HG03565 (cell line): ENCODE measurements at regions not wholly inside any gene's neighbourhood (a gene's known extent, or its start where the extent isn't known, plus 50 kb on each side); places are given as distances from the start of the nearest gene placed in this dataset.

ENCODE experiments used
- ATAC-seq: cut with Tn5 transposase; IDR thresholded peaks from one replicate; pipeline ENCODE4 v1.9.1; 2021; ENCODE audit warnings: mild to moderate bottlenecking, moderate library complexity; ENCODE audit not compliant: unreplicated experiment

DNA sequence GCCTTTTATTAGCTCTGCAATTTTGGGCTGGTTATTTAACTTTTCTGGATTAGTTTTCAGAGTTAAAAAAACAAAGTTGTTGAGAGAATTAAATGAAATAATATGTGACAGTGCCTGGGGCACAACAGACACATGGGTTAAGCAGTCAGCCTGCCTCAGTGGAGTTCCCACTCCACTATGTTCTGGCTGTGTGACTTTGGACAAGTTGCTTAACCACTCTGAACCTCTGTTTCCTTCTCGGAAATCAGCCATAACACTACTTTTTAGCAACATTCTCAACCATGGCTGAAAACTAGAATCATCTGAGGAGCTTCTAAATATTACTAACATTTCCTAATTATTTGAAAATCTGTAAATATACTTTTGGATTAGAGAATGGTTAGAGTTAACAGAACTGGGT, 56.5 kb upstream of the SLC6A11 start:
- no peak for ATAC-seq

DNA sequence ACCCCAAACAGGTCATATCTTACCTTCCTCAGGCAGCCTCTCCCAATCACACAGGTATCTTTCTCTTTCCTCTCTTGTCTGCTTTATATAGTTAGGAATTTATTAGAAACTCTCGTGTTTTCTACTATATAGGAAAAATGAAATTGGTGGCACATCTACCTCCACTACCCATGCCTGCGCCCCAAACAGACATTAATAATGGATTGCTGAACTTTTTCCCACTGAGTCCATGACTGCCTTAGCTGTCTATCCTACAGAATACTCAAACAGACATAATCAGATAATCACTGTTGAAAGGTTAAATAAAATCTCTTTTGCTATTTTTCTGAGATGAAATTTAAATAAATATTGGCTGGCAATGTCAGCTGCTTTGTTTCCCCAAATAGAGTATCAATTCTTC, 55.8 kb upstream of the SLC6A11 start:
- no peak for ATAC-seq

DNA sequence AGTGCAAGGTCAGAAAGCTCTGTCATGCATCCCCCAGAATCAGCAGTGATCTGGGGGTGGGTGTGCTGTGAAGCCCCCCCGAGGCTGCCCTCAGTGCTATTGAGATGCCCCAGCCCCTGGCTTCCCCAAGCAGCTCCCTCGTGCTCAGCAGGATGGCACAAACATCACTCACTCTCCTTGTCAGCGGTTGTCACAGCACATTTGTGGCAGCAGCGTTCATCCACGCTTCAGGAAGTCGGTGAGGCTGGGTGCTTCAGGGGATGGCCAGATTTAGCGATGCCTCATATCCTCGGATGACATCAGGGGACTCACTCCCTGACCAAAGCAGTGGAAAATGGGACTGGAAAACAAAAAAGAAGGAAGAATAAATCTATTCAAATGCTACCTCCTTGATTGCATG, 54.4 kb upstream of the SLC6A11 start:
- ATAC-seq, result no peak

DNA sequence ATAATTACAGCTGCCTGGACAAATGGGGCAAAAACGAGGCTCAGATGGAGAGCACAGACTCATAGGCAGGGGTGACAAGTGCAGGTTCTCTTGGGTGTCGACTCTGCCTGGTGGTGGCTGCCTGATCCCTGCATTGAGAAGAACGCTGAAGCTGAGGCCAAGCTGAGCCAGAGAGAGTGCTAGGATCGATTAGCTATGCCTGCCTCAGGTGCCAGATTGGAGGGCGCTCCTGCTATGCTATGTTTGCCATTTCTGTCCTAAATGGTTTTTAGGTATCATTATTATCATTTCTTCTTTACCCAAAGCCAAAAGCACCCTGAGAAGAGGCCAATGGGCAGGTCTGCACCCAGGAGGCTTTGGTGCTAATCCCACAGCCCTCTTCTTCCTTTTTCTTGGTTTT, 53.9 kb upstream of the SLC6A11 start:
- no peak for ATAC-seq

DNA sequence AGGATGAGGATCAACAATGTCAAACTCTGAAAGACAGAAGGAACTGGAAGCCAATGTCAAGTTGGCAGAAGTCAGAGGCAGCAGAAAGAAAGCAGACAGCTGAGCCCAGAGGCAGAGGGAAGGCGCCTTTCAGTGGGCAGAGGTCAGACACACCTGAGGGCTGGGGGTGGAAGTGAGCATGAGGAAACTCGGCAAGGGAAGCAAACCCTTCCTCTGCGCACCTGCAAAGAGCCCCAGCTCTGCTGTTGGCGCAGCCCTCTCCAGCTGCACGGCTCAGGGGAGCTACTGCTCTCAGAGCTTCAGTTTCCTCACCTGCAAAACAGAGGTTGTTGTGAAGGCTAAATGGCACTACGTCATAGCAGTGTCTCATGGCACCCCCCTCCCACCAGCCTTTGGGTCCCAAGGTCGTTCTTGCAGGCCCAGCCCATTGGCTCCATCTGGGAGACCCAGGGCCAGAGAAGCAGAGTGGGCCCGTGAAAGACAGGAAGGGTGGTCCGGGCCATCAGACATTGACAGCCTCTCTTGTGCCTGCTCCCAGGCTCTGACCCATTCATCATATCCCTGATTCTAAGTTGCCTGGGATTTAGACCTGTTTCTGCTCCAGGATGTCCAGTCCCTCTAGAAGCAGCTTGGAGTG, 53.3 kb upstream of the SLC6A11 start:
- ATAC-seq, result no peak

DNA sequence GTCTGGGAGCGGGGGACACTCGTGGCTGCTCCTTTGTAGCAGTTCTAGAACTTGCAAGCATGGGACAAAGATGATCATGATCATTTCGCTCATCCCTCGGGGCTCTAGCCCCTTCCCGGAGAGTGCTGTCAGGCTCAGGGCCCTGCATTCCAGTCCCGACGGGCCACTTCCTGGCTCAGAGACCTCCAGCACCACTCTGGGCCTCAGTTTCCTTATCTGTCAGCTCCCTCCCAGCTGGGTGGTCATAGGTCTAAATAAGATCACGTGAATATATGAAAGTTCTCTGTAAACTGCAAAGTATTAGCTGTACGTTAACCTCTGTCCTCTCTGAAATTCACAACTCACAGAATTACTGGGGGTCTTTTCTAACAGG, 52.8 kb upstream of the SLC6A11 start:
- no peak for ATAC-seq

DNA sequence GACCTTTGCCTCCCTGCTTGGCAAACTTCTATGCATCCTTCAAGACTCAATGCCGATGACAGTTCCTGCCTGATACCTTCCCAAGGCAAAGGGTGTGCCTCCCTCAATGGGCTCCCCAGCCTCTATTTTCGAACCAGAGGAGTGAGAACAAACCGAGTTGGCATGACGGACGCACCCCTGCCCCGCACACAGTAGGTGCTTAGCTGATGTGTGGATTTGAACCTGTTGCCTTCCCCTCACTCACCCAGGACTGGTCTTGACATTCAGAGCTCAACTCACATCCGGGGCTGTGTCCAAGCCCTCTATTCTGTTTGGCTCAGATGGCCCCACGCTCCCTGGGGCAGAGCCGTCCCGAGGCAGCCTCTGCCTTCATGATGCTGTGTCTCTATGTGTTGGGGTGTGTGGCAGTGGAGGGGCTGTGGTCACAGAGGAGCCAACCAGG, 52.2 kb upstream of the SLC6A11 start:
- ATAC-seq, result no peak

DNA sequence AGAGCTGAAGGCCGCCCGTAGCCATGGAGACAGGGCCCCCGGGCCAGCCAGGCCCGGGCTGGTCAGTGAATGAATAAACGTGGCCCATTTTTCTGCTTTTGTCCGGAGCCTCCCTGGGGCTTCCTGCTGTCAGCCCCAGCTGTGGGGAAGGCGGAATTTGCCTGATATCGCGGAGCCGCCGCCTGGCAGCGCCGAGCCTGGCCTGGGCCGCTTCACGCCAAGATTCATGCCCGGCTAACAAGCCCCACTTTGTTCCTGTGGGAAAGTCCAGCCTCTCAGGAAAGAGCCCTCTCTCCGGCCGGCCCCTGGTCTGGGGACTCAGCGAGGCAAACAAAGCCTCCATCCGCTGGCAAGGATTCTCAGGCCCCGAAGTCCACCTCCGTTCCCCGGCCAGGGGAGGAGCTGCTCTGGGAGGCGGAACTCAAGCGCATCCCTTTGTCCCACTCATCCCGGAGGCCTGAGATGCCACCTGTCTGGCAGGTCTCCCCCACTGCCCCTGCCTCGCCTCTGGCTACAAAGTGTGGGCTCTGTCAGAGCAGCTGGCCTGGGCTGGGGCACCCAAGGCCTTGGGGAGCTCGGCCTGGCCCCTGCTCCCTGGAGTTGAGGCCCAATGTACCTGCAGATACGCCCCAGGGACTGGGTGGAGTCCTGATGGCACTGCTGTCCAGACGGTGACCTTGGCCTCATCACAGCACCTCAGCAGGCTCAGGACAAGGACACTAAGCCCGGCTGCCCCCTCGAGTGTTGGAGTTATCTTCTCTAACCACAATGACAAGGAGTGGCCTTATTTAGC, 51.6 kb upstream of the SLC6A11 start:
- ATAC-seq, result no peak

DNA sequence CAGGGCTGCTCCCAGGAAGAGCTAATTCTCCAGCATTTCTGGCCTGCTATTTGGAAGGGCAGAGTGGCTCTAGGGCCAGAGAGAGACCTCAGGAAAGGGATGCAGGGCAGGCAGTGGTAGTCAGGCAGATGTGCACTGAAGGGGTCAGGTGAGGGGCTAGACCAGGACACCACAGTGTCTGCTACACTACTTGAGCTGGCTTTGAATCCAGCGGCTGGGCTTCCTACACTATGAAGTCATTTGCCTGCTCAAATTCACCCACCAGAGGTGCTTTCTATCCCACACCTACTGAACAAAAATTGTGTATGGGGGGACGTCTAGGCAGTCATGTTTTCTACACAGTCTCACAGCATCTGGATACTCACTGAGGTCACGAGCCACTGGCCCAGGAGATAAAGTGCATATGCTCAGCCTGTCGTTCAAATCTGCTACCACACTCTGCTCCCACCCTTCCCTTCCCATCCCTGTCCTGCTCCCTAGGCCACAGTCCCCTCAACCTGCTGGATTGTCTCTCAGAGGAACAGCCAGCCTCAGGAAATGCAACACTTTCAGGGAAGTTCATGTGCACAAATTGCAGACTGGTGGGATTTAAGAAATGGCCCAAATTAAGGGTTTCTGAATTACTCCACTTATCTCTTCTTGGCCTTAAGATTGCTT, 49.9 kb upstream of the SLC6A11 start:
- no peak for ATAC-seq
